HEK293 (cell line): ENCODE measurements at regions not wholly inside any gene's neighbourhood (a gene's known extent, or its start where the extent isn't known, plus 50 kb on each side); places are given as distances from the start of the nearest gene placed in this dataset.

Source experiments
- CTCF ChIA-PET: fragments of 350-600 bp; formaldehyde crosslinking; extraction: SDS; loops from one replicate; lab custom pipeline; 2021; ENCODE audit warnings: antibody characterized with exemption; lab: Yijun Ruan, JAX
- POLR2A ChIA-PET: fragments of 300-600 bp; formaldehyde crosslinking; extraction: SDS; loops from one replicate; lab custom pipeline; 2020; ENCODE audit warnings: antibody characterized with exemption, inconsistent platforms; lab: Yijun Ruan, JAX
- H3K27ac ChIP-seq: fragments of 200-500 bp; sonication (Bioruptor generic); 2 replicates; pipeline ENCODE4 v1.5.1; 2014; ENCODE audit warnings: low read depth, low read length, control low read depth, inconsistent platforms; ENCODE audit errors: extremely low read depth
- H3K36me3 ChIP-seq, 2 experiments: fragments of 200-500 bp in 1 of 2; sonication (Bioruptor generic) in 1 of 2; 1 replicate in 1 of 2; 2 replicates in 1 of 2; pipeline ENCODE4 v1.5.1; 2014 to 2017; ENCODE audit warnings: inconsistent platforms in 2 of 2, low read length in 2 of 2; ENCODE audit not compliant: control insufficient read depth in 2 of 2, insufficient read depth in 1 of 2
- H3K4me1 ChIP-seq: fragments of 200-500 bp; sonication (Bioruptor generic); 2 replicates; pipeline ENCODE4 v1.5.1; 2014; ENCODE audit warnings: mild to moderate bottlenecking, low read length, inconsistent platforms; ENCODE audit not compliant: control insufficient read depth, insufficient read depth
- H3K4me3 ChIP-seq: 2 replicates; pipeline ENCODE4 v1.5.1; 2011; ENCODE audit warnings: low read depth, mild to moderate bottlenecking, control low read depth, low read length, moderate library complexity
- H3K9me3 ChIP-seq: fragments of 200-500 bp; sonication (Bioruptor generic); 2 replicates; pipeline ENCODE4 v1.5.1; 2014; ENCODE audit warnings: low read depth, low read length, inconsistent platforms; ENCODE audit not compliant: control insufficient read depth, insufficient read depth
- HOXA7 ChIP-seq: sonication (generic); formaldehyde crosslinking; IDR thresholded peaks from 2 replicates; pipeline ENCODE4 v1.8.1; 2022; ENCODE audit warnings: missing genetic modification reagents, borderline replicate concordance
- KLF16 ChIP-seq: fragments of 450-650 bp; formaldehyde crosslinking; IDR thresholded peaks from 2 replicates; pipeline ENCODE4 v1.5.1; 2017; ENCODE audit warnings: missing biosample characterization, missing genetic modification characterization
- KLF8 ChIP-seq: fragments of 450-650 bp; formaldehyde crosslinking; IDR thresholded peaks from 2 replicates; pipeline ENCODE4 v1.5.1; 2016; ENCODE audit warnings: missing biosample characterization, missing genetic modification characterization
- PBX3 ChIP-seq: sonication (generic); formaldehyde crosslinking; IDR thresholded peaks from 2 replicates; pipeline ENCODE4 v1.8.1; 2022; ENCODE audit warnings: mild to moderate bottlenecking, moderate library complexity, missing genetic modification reagents
- SALL2 ChIP-seq: fragments of 450-650 bp; formaldehyde crosslinking; IDR thresholded peaks from 2 replicates; pipeline ENCODE4 v1.5.0; 2017; ENCODE audit warnings: missing biosample characterization, mild to moderate bottlenecking, missing genetic modification characterization, borderline replicate concordance
- SCRT2 ChIP-seq: fragments of 450-650 bp; formaldehyde crosslinking; IDR thresholded peaks from 2 replicates; pipeline ENCODE4 v1.5.1; 2016; ENCODE audit warnings: missing biosample characterization, missing genetic modification characterization
- ZBTB20 ChIP-seq: fragments of 450-650 bp; formaldehyde crosslinking; IDR thresholded peaks from 2 replicates; pipeline ENCODE4 v1.5.1; 2016; ENCODE audit warnings: missing biosample characterization, missing genetic modification characterization
- ZFP3 ChIP-seq: fragments of 450-650 bp; formaldehyde crosslinking; IDR thresholded peaks from 2 replicates; pipeline ENCODE4 v1.5.1; 2016; ENCODE audit warnings: low read depth, missing biosample characterization, missing genetic modification characterization
- ZNF112 ChIP-seq: fragments of 450-650 bp; formaldehyde crosslinking; IDR thresholded peaks from 2 replicates; pipeline ENCODE4 v1.5.0; 2017; ENCODE audit warnings: missing biosample characterization, missing genetic modification characterization
- ZNF146 ChIP-seq: fragments of 450-650 bp; formaldehyde crosslinking; IDR thresholded peaks from 2 replicates; pipeline ENCODE4 v1.5.1; 2016; ENCODE audit warnings: missing biosample characterization, missing genetic modification characterization
- ZNF266 ChIP-seq: fragments of 450-650 bp; formaldehyde crosslinking; IDR thresholded peaks from 2 replicates; pipeline ENCODE4 v1.5.1; 2016; ENCODE audit warnings: missing biosample characterization, missing genetic modification characterization, low read depth
- ZNF302 ChIP-seq: fragments of 450-650 bp; formaldehyde crosslinking; IDR thresholded peaks from 2 replicates; pipeline ENCODE4 v1.5.1; 2016; ENCODE audit warnings: missing biosample characterization, missing genetic modification characterization, low read depth
- ZNF341 ChIP-seq: fragments of 450-650 bp; formaldehyde crosslinking; IDR thresholded peaks from 2 replicates; pipeline ENCODE4; 2016; ENCODE audit warnings: low read depth, missing biosample characterization, missing genetic modification characterization
- ZNF513 ChIP-seq: fragments of 450-650 bp; IDR thresholded peaks from 2 replicates; pipeline ENCODE4 v1.5.1; 2018; ENCODE audit warnings: missing biosample characterization, missing genetic modification characterization
- ZNF544 ChIP-seq: fragments of 450-650 bp; formaldehyde crosslinking; IDR thresholded peaks from 2 replicates; pipeline ENCODE4 v1.5.0; 2017; ENCODE audit warnings: missing biosample characterization, missing genetic modification characterization
- ZNF621 ChIP-seq: fragments of 450-650 bp; formaldehyde crosslinking; IDR thresholded peaks from 2 replicates; pipeline ENCODE4 v1.5.1; 2017; ENCODE audit warnings: missing biosample characterization, missing genetic modification characterization
- ZNF701 ChIP-seq: fragments of 450-650 bp; formaldehyde crosslinking; IDR thresholded peaks from 2 replicates; pipeline ENCODE4 v1.5.1; 2016; ENCODE audit warnings: missing biosample characterization, missing genetic modification characterization
- ZNF707 ChIP-seq: fragments of 450-650 bp; formaldehyde crosslinking; IDR thresholded peaks from 2 replicates; pipeline ENCODE4 v1.5.1; 2016; ENCODE audit warnings: missing biosample characterization, missing genetic modification characterization
- ZNF776 ChIP-seq: fragments of 450-650 bp; formaldehyde crosslinking; IDR thresholded peaks from 2 replicates; pipeline ENCODE4 v1.5.0; 2017; ENCODE audit warnings: missing biosample characterization, missing genetic modification characterization, borderline replicate concordance
- TF ChIP-seq, protein P1 (sequence below): fragments of 450-650 bp; formaldehyde crosslinking; IDR thresholded peaks from 2 replicates; pipeline ENCODE4 v1.5.1; 2016; ENCODE audit warnings: missing biosample characterization, missing genetic modification characterization

GRCh38 chr11:95490625-95491024 lies 259.6 kb upstream of the SESN3 start:
- ChIA-PET POLR2A (no interaction called here), CTCF (interaction anchor here (0.6 kb wide), 1 partner anchor 76 kb away, joined by 3 read pairs; no protein-coding TSS in a partner anchor)
- no peak overlapping the region for H3K4me3 ChIP-seq
- no peak for TF ChIP-seq PBX3
- TF ChIP-seq ZNF544 (tag by site-specific recombination): no peak
- no peak for TF ChIP-seq ZNF112
- no peak for TF ChIP-seq ZNF513
- TF ChIP-seq ZNF621 (tag by site-specific recombination): no peak
- TF ChIP-seq ZNF341 (tag by site-specific recombination): no peak
- TF ChIP-seq ZNF776 (tag by site-specific recombination): no peak
- TF ChIP-seq KLF8 (tag by site-specific recombination): no peak
- TF ChIP-seq ZNF707 (tag by site-specific recombination): no peak
- no peak for TF ChIP-seq SALL2 (tag by site-specific recombination)
- TF ChIP-seq ZNF701 (tag by site-specific recombination): no peak
- no peak for TF ChIP-seq KLF16 (tag by site-specific recombination)
- TF ChIP-seq, protein P1, sequence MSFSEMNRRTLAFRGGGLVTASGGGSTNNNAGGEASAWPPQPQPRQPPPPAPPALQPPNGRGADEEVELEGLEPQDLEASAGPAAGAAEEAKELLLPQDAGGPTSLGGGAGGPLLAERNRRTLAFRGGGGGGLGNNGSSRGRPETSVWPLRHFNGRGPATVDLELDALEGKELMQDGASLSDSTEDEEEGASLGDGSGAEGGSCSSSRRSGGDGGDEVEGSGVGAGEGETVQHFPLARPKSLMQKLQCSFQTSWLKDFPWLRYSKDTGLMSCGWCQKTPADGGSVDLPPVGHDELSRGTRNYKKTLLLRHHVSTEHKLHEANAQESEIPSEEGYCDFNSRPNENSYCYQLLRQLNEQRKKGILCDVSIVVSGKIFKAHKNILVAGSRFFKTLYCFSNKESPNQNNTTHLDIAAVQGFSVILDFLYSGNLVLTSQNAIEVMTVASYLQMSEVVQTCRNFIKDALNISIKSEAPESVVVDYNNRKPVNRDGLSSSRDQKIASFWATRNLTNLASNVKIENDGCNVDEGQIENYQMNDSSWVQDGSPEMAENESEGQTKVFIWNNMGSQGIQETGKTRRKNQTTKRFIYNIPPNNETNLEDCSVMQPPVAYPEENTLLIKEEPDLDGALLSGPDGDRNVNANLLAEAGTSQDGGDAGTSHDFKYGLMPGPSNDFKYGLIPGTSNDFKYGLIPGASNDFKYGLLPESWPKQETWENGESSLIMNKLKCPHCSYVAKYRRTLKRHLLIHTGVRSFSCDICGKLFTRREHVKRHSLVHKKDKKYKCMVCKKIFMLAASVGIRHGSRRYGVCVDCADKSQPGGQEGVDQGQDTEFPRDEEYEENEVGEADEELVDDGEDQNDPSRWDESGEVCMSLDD: no peak
- no peak for TF ChIP-seq ZNF302 (tag by site-specific recombination)
- no peaks in the 10 kb centered on the region for H3K4me1 ChIP-seq
- H3K36me3 ChIP-seq: no peaks in the 10 kb centered on the region
- no peak overlapping the region for H3K27ac ChIP-seq
- H3K9me3 ChIP-seq: no peaks in the 10 kb centered on the region

DNA sequence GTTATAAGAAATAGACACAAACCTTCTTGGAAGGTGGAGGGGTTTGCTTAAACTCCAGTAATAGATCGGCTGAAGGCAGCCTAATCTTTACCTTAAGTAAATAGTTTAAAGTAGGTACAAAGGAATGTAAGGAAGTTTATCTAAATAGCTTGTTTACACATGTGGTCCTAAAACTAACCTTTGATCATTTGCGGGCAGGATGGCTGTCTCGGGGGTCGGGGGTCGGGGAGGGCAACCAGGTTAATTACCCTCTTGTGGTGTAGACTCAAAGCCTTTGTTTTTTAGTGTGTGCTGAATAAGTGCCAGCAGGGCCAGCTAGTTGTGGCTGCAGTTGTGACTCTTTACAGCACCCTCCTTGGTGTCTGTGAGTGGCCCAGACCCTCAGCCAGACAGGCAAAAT lies 256.9 kb upstream of the SESN3 start:
- H3K4me3 ChIP-seq: no peak overlapping the region

DNA sequence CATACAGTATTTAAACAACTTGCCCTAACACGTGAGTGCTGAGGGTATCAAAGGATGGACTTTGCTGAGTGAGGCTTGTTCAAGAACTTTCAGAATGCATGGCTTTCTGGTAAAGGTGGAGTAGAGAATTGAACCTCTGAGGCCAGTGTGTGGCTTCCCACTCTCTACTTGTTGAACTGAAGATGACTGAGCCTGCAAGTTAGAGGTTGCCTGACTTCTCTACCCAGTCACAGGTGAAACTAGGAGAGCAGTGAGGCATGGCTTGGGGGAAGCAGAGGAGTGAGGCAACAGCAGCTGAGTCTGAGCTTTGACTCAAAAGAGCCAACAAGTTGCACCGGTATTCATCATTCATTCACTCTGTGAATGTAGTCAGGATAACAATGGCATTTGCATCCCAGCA lies 256.4 kb upstream of the SESN3 start:
- H3K4me1 ChIP-seq: no peaks in the 10 kb centered on the region
- no peaks in the 10 kb centered on the region for H3K9me3 ChIP-seq
- CTCF ChIA-PET: interaction anchor here (0.5 kb wide), 1 partner anchor 109 kb away, joined by 3 read pairs; no protein-coding TSS in a partner anchor
- no peak overlapping the region for H3K4me3 ChIP-seq
- TF ChIP-seq ZFP3 (tag by site-specific recombination) (no peak), SCRT2 (tag by site-specific recombination) (peak; percentile 53; the same call in 1 of the 2 replicates)
- TF ChIP-seq, all 188 proteins: peak for 1
- Histone ChIP-seq H3K36me3 (no peaks in the 10 kb centered on the region), H3K27ac (no peak overlapping the region)
- POLR2A ChIA-PET: interaction anchor here (0.7 kb wide), 1 partner anchor 11 kb away, joined by 3 read pairs; no protein-coding TSS in a partner anchor

More for the DNA sequence above, 256.9 kb upstream of the SESN3 start:
- POLR2A ChIA-PET: interaction anchor here (0.7 kb wide), 1 partner anchor 11 kb away, joined by 3 read pairs; no protein-coding TSS in a partner anchor
- CTCF ChIA-PET: interaction anchor here (0.5 kb wide), 1 partner anchor 109 kb away, joined by 3 read pairs; no protein-coding TSS in a partner anchor
- no peaks in the 10 kb centered on the region for H3K4me1 ChIP-seq
- H3K27ac ChIP-seq: no peak overlapping the region
- H3K9me3 ChIP-seq: no peaks in the 10 kb centered on the region
- H3K36me3 ChIP-seq: no peaks in the 10 kb centered on the region
- TF ChIP-seq ZBTB20 (tag by site-specific recombination) (no peak), ZNF266 (tag by site-specific recombination) (no peak), HOXA7 (CRISPR knock-in tag) (no peak), ZNF146 (tag by site-specific recombination) (no peak)
